SKM-1 treated with dmso at 0.1 percent for 144 hours (cell line): ENCODE measurements at regions not wholly inside any gene's neighbourhood (a gene's known extent, or its start where the extent isn't known, plus 50 kb on each side); places are given as distances from the start of the nearest gene placed in this dataset.

Experiments used
- DNase-seq: peaks from one replicate; lab custom pipeline; 2025; ENCODE audit not compliant: unreplicated experiment; lab: John Stamatoyannopoulos, UW

- no peak for DNase-seq
Measured at GRCh38 chr11:80495116-80495515, 1054.3 kb upstream of the TENM4 start.

GRCh38 chr11:80487952-80488351, 1047.1 kb upstream of the TENM4 start:
- DNase-seq = no peak

GRCh38 chr11:80486678-80487077, 1045.8 kb upstream of the TENM4 start:
- DNase-seq = no peak

GRCh38 chr11:80477178-80477577, 1036.3 kb upstream of the TENM4 start:
- no peak for DNase-seq

GRCh38 chr11:80473562-80473961, 1032.7 kb upstream of the TENM4 start:
- DNase-seq = no peak

- no peak for DNase-seq
Measured at GRCh38 chr11:80469871-80470270, 1029.0 kb upstream of the TENM4 start.

- no peak for DNase-seq
Measured at GRCh38 chr11:80466570-80466969, 1025.7 kb upstream of the TENM4 start.

- no peak for DNase-seq
Measured at GRCh38 chr11:80462211-80462610, 1021.4 kb upstream of the TENM4 start.

- no peak for DNase-seq
Measured at GRCh38 chr11:80458376-80458775, 1017.5 kb upstream of the TENM4 start.

GRCh38 chr11:80457823-80458222, 1017.0 kb upstream of the TENM4 start:
- no peak for DNase-seq

GRCh38 chr11:80455818-80456217, 1015.0 kb upstream of the TENM4 start:
- DNase-seq = no peak

- no peak for DNase-seq
Measured at GRCh38 chr11:80451105-80451504, 1010.3 kb upstream of the TENM4 start.

- no peak for DNase-seq
Measured at GRCh38 chr11:80448709-80449108, 1007.9 kb upstream of the TENM4 start.

GRCh38 chr11:80443177-80443576, 1002.3 kb upstream of the TENM4 start:
- DNase-seq = no peak

GRCh38 chr11:80441821-80442220, 1001.0 kb upstream of the TENM4 start:
- no peak for DNase-seq

- DNase-seq = no peak
Measured at GRCh38 chr11:80440835-80441234, 1000.0 kb upstream of the TENM4 start.

GRCh38 chr11:80436547-80436946, 995.7 kb upstream of the TENM4 start:
- no peak for DNase-seq

GRCh38 chr11:80435345-80435744, 994.5 kb upstream of the TENM4 start:
- DNase-seq = no peak

- DNase-seq = no peak
Measured at GRCh38 chr11:80432057-80432456, 991.2 kb upstream of the TENM4 start.

GRCh38 chr11:80424012-80424695, 983.3 kb upstream of the TENM4 start:
- no peak for DNase-seq

GRCh38 chr11:80420374-80420773, 979.5 kb upstream of the TENM4 start:
- no peak for DNase-seq

GRCh38 chr11:80417681-80418080, 976.9 kb upstream of the TENM4 start:
- no peak for DNase-seq

GRCh38 chr11:80415580-80415979, 974.8 kb upstream of the TENM4 start:
- DNase-seq = no peak
